Activated CD8-positive, alpha-beta T cell treated with anti-CD3 and anti-CD28 coated beads for 36 hours (primary cell): ENCODE measurements at regions not wholly inside any gene's neighbourhood (a gene's known extent, or its start where the extent isn't known, plus 50 kb on each side); places are given as distances from the start of the nearest gene placed in this dataset.

Experiments
- ATAC-seq: fragments of 200-7000 bp; cut with Tn5 transposase; one replicate; pipeline ENCODE4 v1.10.0; 2021; ENCODE audit warnings: mild to moderate bottlenecking, moderate library complexity
- CTCF ChIA-PET: fragments of 350-600 bp; sonication (Branson Sonifier 250); formaldehyde crosslinking; loops from one replicate; lab custom pipeline; 2021; ENCODE audit warnings: antibody characterized with exemption; lab: Charles Lee
- POLR2A ChIA-PET: fragments of 350-600 bp; sonication (Branson Sonifier 250); formaldehyde crosslinking; loops from one replicate; lab custom pipeline; 2021; ENCODE audit warnings: antibody characterized with exemption; lab: Charles Lee
- DNase-seq: peaks from one replicate; pipeline ENCODE4 v3.0.0-alpha.2; 2020
- H3K27ac Mint-ChIP-seq: one replicate; pipeline ENCODE4 v1.8.0; 2021; ENCODE audit warnings: mild to moderate bottlenecking, mixed read lengths
- H3K27me3 Mint-ChIP-seq: one replicate; pipeline ENCODE4 v1.8.0; 2021; ENCODE audit warnings: mixed read lengths
- H3K36me3 Mint-ChIP-seq: one replicate; pipeline ENCODE4 v1.8.0; 2021; ENCODE audit warnings: low read depth, mixed read lengths
- H3K4me1 Mint-ChIP-seq: one replicate; pipeline ENCODE4 v1.8.0; 2021; ENCODE audit warnings: low read depth, mixed read lengths
- H3K4me3 Mint-ChIP-seq: one replicate; pipeline ENCODE4 v1.8.0; 2021; ENCODE audit warnings: mild to moderate bottlenecking, moderate library complexity, mixed read lengths
- H3K9me3 Mint-ChIP-seq: one replicate; pipeline ENCODE4 v1.8.0; 2021; ENCODE audit warnings: mixed read lengths
- intact Hi-C: fragments of 100-400 bp; cut with micrococcal nuclease; formaldehyde crosslinking; loops from one replicate; pipeline ENCODE4 v1.10.0; 2022
- TF ChIP-seq, protein P1 (sequence below): fragments of 200-600 bp; IDR thresholded peaks from one replicate; pipeline ENCODE4 v1.8.0; 2022; ENCODE audit warnings: antibody characterized with exemption, mild to moderate bottlenecking

DNA sequence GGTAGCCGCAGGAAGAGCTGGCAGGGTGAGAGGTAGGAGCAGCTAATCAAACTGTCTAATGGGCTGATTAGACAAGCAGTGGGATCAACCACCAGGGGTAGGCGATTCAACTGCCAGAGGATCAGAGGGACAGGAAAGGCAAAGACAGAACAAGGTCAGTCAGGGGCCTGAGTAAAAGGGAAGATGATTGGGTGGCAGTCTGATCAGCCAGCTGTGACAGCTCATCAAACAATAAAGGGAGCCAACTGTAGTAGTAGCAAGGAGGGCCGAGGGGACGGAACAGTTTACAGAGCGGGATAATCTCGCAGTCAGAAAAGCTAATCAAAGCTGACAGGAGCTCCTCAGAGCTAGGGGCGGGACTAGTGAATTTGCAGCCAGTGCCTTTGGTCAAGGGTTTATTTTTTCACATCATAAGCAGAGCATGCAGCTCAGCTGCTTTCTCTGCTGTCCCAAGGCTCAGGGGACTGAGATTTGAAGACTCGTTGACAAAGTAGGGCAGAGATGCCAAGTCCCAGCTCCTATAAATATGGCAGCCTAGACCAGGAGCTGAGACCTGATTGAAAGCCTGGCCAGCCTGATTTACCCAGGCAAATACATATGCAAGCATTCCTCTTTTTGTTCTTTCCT is 418.2 kb downstream of the GABRG2 start:
- H3K9me3 Mint-ChIP-seq, result no peaks in the 10 kb centered on the region
- ATAC-seq (no peak), DNase-seq (no peak)
- CTCF ChIA-PET, result no interaction called here
- no peaks in the 10 kb centered on the region for H3K36me3 Mint-ChIP-seq
- no peak overlapping the region for H3K27ac Mint-ChIP-seq
- no peaks in the 10 kb centered on the region for H3K4me1 Mint-ChIP-seq
- H3K4me3 Mint-ChIP-seq, result no peak overlapping the region
- no peaks in the 10 kb centered on the region for H3K27me3 Mint-ChIP-seq
- TF ChIP-seq, protein P1, sequence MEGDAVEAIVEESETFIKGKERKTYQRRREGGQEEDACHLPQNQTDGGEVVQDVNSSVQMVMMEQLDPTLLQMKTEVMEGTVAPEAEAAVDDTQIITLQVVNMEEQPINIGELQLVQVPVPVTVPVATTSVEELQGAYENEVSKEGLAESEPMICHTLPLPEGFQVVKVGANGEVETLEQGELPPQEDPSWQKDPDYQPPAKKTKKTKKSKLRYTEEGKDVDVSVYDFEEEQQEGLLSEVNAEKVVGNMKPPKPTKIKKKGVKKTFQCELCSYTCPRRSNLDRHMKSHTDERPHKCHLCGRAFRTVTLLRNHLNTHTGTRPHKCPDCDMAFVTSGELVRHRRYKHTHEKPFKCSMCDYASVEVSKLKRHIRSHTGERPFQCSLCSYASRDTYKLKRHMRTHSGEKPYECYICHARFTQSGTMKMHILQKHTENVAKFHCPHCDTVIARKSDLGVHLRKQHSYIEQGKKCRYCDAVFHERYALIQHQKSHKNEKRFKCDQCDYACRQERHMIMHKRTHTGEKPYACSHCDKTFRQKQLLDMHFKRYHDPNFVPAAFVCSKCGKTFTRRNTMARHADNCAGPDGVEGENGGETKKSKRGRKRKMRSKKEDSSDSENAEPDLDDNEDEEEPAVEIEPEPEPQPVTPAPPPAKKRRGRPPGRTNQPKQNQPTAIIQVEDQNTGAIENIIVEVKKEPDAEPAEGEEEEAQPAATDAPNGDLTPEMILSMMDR, result no peak
- POLR2A ChIA-PET, result no interaction called here
- intact Hi-C loops, result no loop called here

DNA sequence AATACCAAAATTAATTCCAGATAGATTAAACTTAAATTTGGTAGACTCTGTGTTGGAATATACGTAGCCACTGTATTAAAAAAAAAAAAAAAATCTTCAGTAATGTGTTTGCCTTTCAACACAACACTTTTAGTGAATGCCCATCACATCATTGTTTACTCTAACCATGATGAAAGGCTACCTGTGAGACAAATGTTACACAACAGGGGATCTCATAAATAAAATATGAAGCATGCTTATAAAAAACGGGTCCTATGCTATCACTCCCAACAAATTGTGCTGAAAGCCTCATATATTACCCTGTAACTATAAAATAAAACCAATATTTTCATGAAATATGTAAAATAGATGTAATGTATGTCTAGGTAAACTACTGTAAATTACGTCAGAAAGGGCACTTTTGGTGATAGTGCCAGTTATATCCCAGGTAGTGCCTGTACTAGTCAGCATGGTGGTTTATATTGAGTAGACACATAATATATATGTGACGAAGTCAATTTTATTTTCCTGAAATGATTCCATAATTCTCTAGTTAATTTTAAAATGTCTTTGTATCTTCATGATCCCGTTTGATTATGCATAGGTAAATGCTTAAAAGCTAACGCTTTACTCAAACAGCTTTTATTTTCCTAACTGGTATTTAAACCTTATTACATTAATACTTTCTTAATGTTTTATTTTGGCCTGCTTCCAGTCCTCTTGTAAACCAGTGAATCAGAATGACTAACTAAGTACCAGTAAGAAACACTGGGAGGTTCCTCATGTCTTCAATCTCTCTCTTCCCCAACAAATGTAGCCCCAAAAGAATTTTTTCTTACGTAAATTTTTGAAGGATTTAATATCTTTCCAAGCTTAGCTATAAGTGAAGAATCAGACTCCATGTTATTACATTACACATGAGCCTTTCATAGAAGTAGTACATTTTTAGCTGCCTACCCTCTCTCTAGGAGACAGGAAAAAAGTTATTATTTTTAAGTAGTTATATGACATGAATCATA is 420.3 kb downstream of the GABRG2 start:
- DNase-seq (no peak), ATAC-seq (no peak)
- Mint-ChIP-seq H3K4me1 (no peaks in the 10 kb centered on the region), H3K27me3 (no peaks in the 10 kb centered on the region), H3K27ac (no peak overlapping the region), H3K4me3 (no peak overlapping the region), H3K9me3 (no peaks in the 10 kb centered on the region), H3K36me3 (no peaks in the 10 kb centered on the region)
- intact Hi-C loops, result no loop called here
- ChIA-PET CTCF (no interaction called here), POLR2A (no interaction called here)
- TF ChIP-seq, protein P1, result no peak

DNA sequence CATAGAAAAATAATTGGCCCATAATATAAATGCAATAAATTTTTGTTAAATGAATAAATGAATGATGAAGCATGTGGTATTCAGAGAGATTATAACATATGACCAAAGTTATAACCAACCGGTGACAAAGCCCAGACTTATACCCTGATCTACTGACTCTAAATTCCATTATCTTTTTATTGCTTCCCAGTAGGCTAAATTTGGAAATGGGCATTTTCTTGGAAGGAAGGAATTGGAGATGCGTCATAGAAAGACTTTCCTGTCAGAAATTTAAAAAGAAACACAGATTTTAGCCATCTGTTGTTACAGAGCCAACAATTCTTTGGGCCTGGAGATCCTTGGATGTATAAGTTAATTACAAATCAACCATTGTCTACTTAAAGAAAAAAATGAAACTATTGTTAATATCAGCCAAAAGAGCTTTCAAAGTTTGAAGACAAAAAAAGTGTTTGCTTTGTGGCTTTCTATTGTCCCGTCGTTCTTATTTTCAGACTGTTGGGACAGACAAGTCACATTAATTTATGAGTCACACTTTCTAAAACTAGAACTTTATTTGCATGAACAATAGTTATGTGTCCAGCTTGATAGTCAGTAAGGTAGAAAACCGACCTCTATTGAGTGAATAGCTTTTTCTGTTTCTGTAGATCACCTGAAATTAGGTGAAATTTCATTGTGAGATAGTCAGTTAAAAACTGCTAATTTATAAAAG is 428.7 kb downstream of the GABRG2 start:
- Mint-ChIP-seq H3K27me3 (no peaks in the 10 kb centered on the region), H3K4me1 (no peaks in the 10 kb centered on the region), H3K27ac (no peak overlapping the region), H3K4me3 (no peak overlapping the region), H3K36me3 (no peaks in the 10 kb centered on the region), H3K9me3 (peaks cover 4% of the 10 kb centered on the region)
- TF ChIP-seq, protein P1, result no peak
- ChIA-PET CTCF (no interaction called here), POLR2A (no interaction called here)
- ATAC-seq (no peak), DNase-seq (no peak)
- intact Hi-C loops, result no loop called here

DNA sequence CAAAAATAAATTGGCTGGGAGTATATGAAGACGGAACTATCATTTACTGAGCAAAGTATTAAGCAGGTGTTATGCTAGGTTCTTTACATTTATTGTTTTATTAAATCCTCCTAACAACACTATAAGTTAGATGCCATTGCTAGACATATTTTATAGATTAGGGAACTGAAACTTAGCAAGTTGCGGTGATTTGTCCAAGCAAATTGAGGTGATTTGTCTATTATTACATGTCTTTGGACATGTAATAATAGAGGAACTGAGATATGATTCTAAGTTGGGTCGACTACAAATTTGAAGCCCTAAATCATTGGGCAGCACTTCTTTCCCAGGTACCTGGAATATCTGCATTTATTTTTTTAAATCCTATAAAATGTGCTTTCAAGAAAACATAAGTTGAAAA is 429.9 kb downstream of the GABRG2 start:
- Mint-ChIP-seq H3K27ac (no peak overlapping the region), H3K4me3 (no peak overlapping the region), H3K27me3 (no peaks in the 10 kb centered on the region), H3K36me3 (no peaks in the 10 kb centered on the region), H3K9me3 (peaks cover 5% of the 10 kb centered on the region), H3K4me1 (no peaks in the 10 kb centered on the region)
- TF ChIP-seq, protein P1, result no peak
- ATAC-seq, result no peak
- intact Hi-C loops, result no loop called here
- POLR2A ChIA-PET, result no interaction called here
- CTCF ChIA-PET, result no interaction called here
- no peak for DNase-seq
